B cell (primary cell): ENCODE measurements at regions not wholly inside any gene's neighbourhood (a gene's known extent, or its start where the extent isn't known, plus 50 kb on each side); places are given as distances from the start of the nearest gene placed in this dataset.

Experiments used
- ATAC-seq: fragments of 200-7000 bp; cut with Tn5 transposase; one replicate; pipeline ENCODE4 v1.10.0; 2021; ENCODE audit warnings: low read depth, mild to moderate bottlenecking, moderate number of reproducible peaks, moderate library complexity
- CTCF ChIA-PET: fragments of 350-600 bp; sonication (Branson Sonifier 250); formaldehyde crosslinking; loops from one replicate; lab custom pipeline; 2021; ENCODE audit warnings: antibody characterized with exemption, inconsistent platforms; lab: Charles Lee
- POLR2A ChIA-PET: fragments of 350-600 bp; sonication (Branson Sonifier 250); formaldehyde crosslinking; loops from one replicate; lab custom pipeline; 2021; ENCODE audit warnings: antibody characterized with exemption; lab: Charles Lee
- DNase-seq: peaks from one replicate; pipeline ENCODE4 v3.0.0; 2013
- H2AFZ ChIP-seq: 2 replicates; pipeline ENCODE4 v1.6.1; 2012; ENCODE audit warnings: mild to moderate bottlenecking, low read depth, low read length; ENCODE audit not compliant: insufficient read depth, poor library complexity, severe bottlenecking
- H3K27ac ChIP-seq, 2 donors: 1 replicate in 1 of 2; 2 replicates in 1 of 2; pipeline ENCODE4 v1.5.1; 2012 to 2013; ENCODE audit warnings: low read length in 2 of 2, mild to moderate bottlenecking in 2 of 2, moderate library complexity in 1 of 2
- H3K27me3 ChIP-seq, 4 experiments: fragments of 200-600 bp in 1 of 4; sonication (generic) in 1 of 4; replicated peaks in 1 of 4; 1 replicate in 2 of 4; 2 replicates in 2 of 4; pipeline versions ENCODE4 v1.6.1 to v1.7.0; 2013 to 2016; ENCODE audit warnings: low read length in 3 of 4, mild to moderate bottlenecking in 2 of 4, mixed read lengths in 1 of 4, moderate library complexity in 1 of 4; ENCODE audit not compliant: insufficient read depth in 4 of 4, control insufficient read depth in 3 of 4; ENCODE audit errors: control extremely low read depth in 1 of 4
- H3K36me3 ChIP-seq, 2 experiments: replicated peaks in 1 of 2; 1 replicate in 1 of 2; 2 replicates in 1 of 2; pipeline versions ENCODE4 v1.6.1 to v1.7.1; 2013; ENCODE audit warnings: low read length in 1 of 2; ENCODE audit not compliant: insufficient read depth in 2 of 2, control insufficient read depth in 1 of 2; ENCODE audit errors: control extremely low read depth in 1 of 2, extremely low read depth in 1 of 2
- H3K4me1 ChIP-seq, 2 donors: fragments of 200-600 bp in 1 of 2; sonication (generic) in 1 of 2; 1 replicate in 1 of 2; 2 replicates in 1 of 2; pipeline versions ENCODE4 v1.5.1 to v1.6.1; 2013 to 2017; ENCODE audit warnings: low read length in 2 of 2; ENCODE audit not compliant: control insufficient read depth in 2 of 2, insufficient read depth in 2 of 2
- H3K4me2 ChIP-seq: replicated peaks from 2 replicates; pipeline ENCODE3; 2012; ENCODE audit warnings: mild to moderate bottlenecking, low read depth, low read length; ENCODE audit not compliant: poor library complexity, severe bottlenecking
- H3K4me3 ChIP-seq, 5 experiments: fragments of 200-600 bp in 1 of 5; sonication (generic) in 1 of 5; 1 replicate in 3 of 5; 2 replicates in 2 of 5; pipeline versions ENCODE4 v1.5.1 to v1.7.0; 2011 to 2016; ENCODE audit warnings: low read length in 4 of 5, mild to moderate bottlenecking in 4 of 5, low read depth in 2 of 5, control low read depth in 1 of 5, moderate library complexity in 1 of 5; ENCODE audit not compliant: insufficient read depth in 1 of 5; ENCODE audit errors: control extremely low read depth in 1 of 5, extremely low read depth in 1 of 5
- H3K79me2 ChIP-seq: fragments of 200-600 bp; sonication (generic); one replicate; pipeline ENCODE4 v1.6.0; 2016; ENCODE audit warnings: low read length; ENCODE audit not compliant: control insufficient read depth, insufficient read depth
- H3K9ac ChIP-seq: fragments of 200-600 bp; sonication (generic); 2 replicates; pipeline ENCODE4 v1.6.1; 2017; ENCODE audit warnings: mild to moderate bottlenecking, low read length, moderate library complexity
- H3K9me3 ChIP-seq, 3 donors: one replicate each; pipeline versions ENCODE4 v1.6.1 to v1.7.1; 2013; ENCODE audit warnings: low read length in 2 of 3; ENCODE audit not compliant: control insufficient read depth in 2 of 3, insufficient read depth in 1 of 3; ENCODE audit errors: control extremely low read depth in 1 of 3
- H4K20me1 ChIP-seq: 2 replicates; pipeline ENCODE4 v1.6.0; 2012; ENCODE audit warnings: mild to moderate bottlenecking, low read length; ENCODE audit not compliant: insufficient read depth, control insufficient read depth, poor library complexity, severe bottlenecking
- H3K27ac Mint-ChIP-seq: one replicate; pipeline ENCODE4 v1.8.0; 2021; ENCODE audit warnings: mixed read lengths
- H3K27me3 Mint-ChIP-seq: one replicate; pipeline ENCODE4 v1.8.0; 2021; ENCODE audit warnings: mixed read lengths
- H3K4me1 Mint-ChIP-seq: one replicate; pipeline ENCODE4 v1.8.0; 2021; ENCODE audit warnings: mixed read lengths
- H3K4me3 Mint-ChIP-seq: one replicate; pipeline ENCODE4 v1.8.0; 2021; ENCODE audit warnings: mixed read lengths
- H3K9me3 Mint-ChIP-seq: one replicate; pipeline ENCODE4 v1.8.0; 2022; ENCODE audit warnings: mixed read lengths; ENCODE audit not compliant: insufficient read depth
- EZH2 ChIP-seq: IDR thresholded peaks from 2 replicates; pipeline ENCODE4 v1.6.1; 2012; ENCODE audit warnings: borderline replicate concordance, low read depth, mild to moderate bottlenecking, moderate library complexity, low read length; ENCODE audit not compliant: insufficient read depth, poor library complexity, severe bottlenecking
- WGBS: methylation state at CpG from one replicate; pipeline ENCODE4 v1.1.5; 2013; ENCODE audit warnings: missing lambda C conversion rate; ENCODE audit not compliant: insufficient coverage; 5-methylcytosine and 5-hydroxymethylcytosine counted together
- intact Hi-C: fragments of 100-400 bp; cut with micrococcal nuclease; formaldehyde crosslinking; loops from one replicate; pipeline ENCODE4 v1.10.0; 2022
- TF ChIP-seq, protein P1 (sequence below): fragments of 200-600 bp; IDR thresholded peaks from one replicate; pipeline ENCODE4 v1.8.0; 2022; ENCODE audit warnings: antibody characterized with exemption, mild to moderate bottlenecking

- Mint-ChIP-seq H3K9me3 (peaks cover 2% of the 10 kb centered on the region), H3K27ac (no peak overlapping the region), H3K27me3 (no peaks in the 10 kb centered on the region), H3K4me1 (no peaks in the 10 kb centered on the region), H3K4me3 (no peak overlapping the region)
- ChIA-PET POLR2A (no interaction called here), CTCF (no interaction called here)
- DNase-seq (no peak), ATAC-seq (no peak)
- Histone ChIP-seq H2AFZ (no peak overlapping the region), H3K9ac (no peak overlapping the region), H3K4me1 (no peaks in the 10 kb centered on the region), H3K4me2 (no peak overlapping the region), H4K20me1 (no peaks in the 10 kb centered on the region), H3K36me3 (no peaks in the 10 kb centered on the region), H3K9me3 (peaks cover 0 to 3% (median 0%) of the 10 kb centered on the region in 3 donors), H3K79me2 (no peaks in the 10 kb centered on the region), H3K27ac (no peak overlapping the region), H3K4me3 (no peak overlapping the region), H3K27me3 (no peaks in the 10 kb centered on the region)
- WGBS: 100% methylated on average over 1 of the region's 2 CpGs
- intact Hi-C loops: no loop called here
- TF ChIP-seq EZH2: no peak
- TF ChIP-seq, protein P1, sequence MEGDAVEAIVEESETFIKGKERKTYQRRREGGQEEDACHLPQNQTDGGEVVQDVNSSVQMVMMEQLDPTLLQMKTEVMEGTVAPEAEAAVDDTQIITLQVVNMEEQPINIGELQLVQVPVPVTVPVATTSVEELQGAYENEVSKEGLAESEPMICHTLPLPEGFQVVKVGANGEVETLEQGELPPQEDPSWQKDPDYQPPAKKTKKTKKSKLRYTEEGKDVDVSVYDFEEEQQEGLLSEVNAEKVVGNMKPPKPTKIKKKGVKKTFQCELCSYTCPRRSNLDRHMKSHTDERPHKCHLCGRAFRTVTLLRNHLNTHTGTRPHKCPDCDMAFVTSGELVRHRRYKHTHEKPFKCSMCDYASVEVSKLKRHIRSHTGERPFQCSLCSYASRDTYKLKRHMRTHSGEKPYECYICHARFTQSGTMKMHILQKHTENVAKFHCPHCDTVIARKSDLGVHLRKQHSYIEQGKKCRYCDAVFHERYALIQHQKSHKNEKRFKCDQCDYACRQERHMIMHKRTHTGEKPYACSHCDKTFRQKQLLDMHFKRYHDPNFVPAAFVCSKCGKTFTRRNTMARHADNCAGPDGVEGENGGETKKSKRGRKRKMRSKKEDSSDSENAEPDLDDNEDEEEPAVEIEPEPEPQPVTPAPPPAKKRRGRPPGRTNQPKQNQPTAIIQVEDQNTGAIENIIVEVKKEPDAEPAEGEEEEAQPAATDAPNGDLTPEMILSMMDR: no peak
These were observed 542.8 kb downstream of the CDH10 start for GRCh38 chr5:24102010-24102409.

- H3K4me3 ChIP-seq: no peak overlapping the region
- H3K4me2 ChIP-seq: no peak overlapping the region
- peaks cover 0 to 3% (median 0%) of the 10 kb centered on the region in 3 donors for H3K9me3 ChIP-seq
- no peak overlapping the region for H3K9ac ChIP-seq
- no peak overlapping the region for H3K4me3 Mint-ChIP-seq
- no peak overlapping the region for H2AFZ ChIP-seq
- CTCF ChIA-PET: no interaction called here
- no peak overlapping the region for H3K27ac Mint-ChIP-seq
- H3K27me3 ChIP-seq: no peaks in the 10 kb centered on the region
- peaks cover 2% of the 10 kb centered on the region for H3K9me3 Mint-ChIP-seq
- DNase-seq (no peak), ATAC-seq (no peak)
- intact Hi-C loops: no loop called here
- no peaks in the 10 kb centered on the region for H3K4me1 ChIP-seq
- H3K4me1 Mint-ChIP-seq: no peaks in the 10 kb centered on the region
- TF ChIP-seq EZH2: no peak
- TF ChIP-seq, protein P1: no peak
- WGBS: no CpG with 5 or more reads among the region's 3 CpGs
- H3K27me3 Mint-ChIP-seq: no peaks in the 10 kb centered on the region
- H3K36me3 ChIP-seq: no peaks in the 10 kb centered on the region
- H4K20me1 ChIP-seq: no peaks in the 10 kb centered on the region
- H3K27ac ChIP-seq: no peak overlapping the region
- no peaks in the 10 kb centered on the region for H3K79me2 ChIP-seq
- POLR2A ChIA-PET: no interaction called here
These were observed 541.2 kb downstream of the CDH10 start for GRCh38 chr5:24103451-24104023.
